Lung (tissue), 11 donors: ENCODE measurements at regions not wholly inside any gene's neighbourhood (a gene's known extent, or its start where the extent isn't known, plus 50 kb on each side); places are given as distances from the start of the nearest gene placed in this dataset.
A peak's percentile ranks its signal among the peaks of the same experiment; 100 is the strongest.

Experiments used
- ATAC-seq: fragments of 200-7000 bp; cut with Tn5 transposase; one replicate; pipeline ENCODE4 v1.9.1; 2020; ENCODE audit warnings: moderate number of reproducible peaks; ENCODE audit not compliant: insufficient read depth, low FRiP score
- DNase-seq, 3 donors: peaks; one replicate each; pipeline ENCODE4 v3.0.0-alpha.2; 2013 to 2017
- H3K27ac ChIP-seq, 2 donors: one replicate each; pipeline ENCODE4 v1.5.1; 2013; ENCODE audit warnings: mild to moderate bottlenecking in 2 of 2, moderate library complexity in 2 of 2, control low read depth in 1 of 2, inconsistent platforms in 1 of 2, low read depth in 1 of 2, low read length in 1 of 2
- H3K27me3 ChIP-seq, 3 donors: one replicate each; pipeline ENCODE4 v1.5.1; 2013; ENCODE audit warnings: low read length in 2 of 3; ENCODE audit not compliant: control insufficient read depth in 3 of 3, insufficient read depth in 3 of 3
- H3K36me3 ChIP-seq, 4 donors: one replicate each; pipeline ENCODE4 v1.5.1; 2013; ENCODE audit warnings: low read length in 4 of 4, mild to moderate bottlenecking in 1 of 4, moderate library complexity in 1 of 4; ENCODE audit not compliant: control insufficient read depth in 4 of 4, insufficient read depth in 4 of 4
- H3K4me1 ChIP-seq, 5 donors: one replicate each; pipeline ENCODE4 v1.5.1; 2013; ENCODE audit warnings: low read length in 5 of 5, mild to moderate bottlenecking in 2 of 5, moderate library complexity in 1 of 5; ENCODE audit not compliant: control insufficient read depth in 5 of 5, insufficient read depth in 5 of 5
- H3K4me3 ChIP-seq: one replicate; pipeline ENCODE4 v1.5.1; 2013; ENCODE audit warnings: mild to moderate bottlenecking, control low read depth, moderate library complexity
- H3K9ac ChIP-seq, 2 donors: one replicate each; pipeline ENCODE4 v1.5.1; 2013; ENCODE audit warnings: low read length in 2 of 2, control low read depth in 1 of 2; ENCODE audit not compliant: insufficient read depth in 1 of 2
- H3K9me3 ChIP-seq, 4 donors: one replicate each; pipeline ENCODE4 v1.5.1; 2013; ENCODE audit warnings: low read length in 3 of 4, mild to moderate bottlenecking in 1 of 4, moderate library complexity in 1 of 4; ENCODE audit not compliant: control insufficient read depth in 4 of 4, insufficient read depth in 3 of 4
- CTCF ChIP-seq: IDR thresholded peaks from 2 replicates; pipeline ENCODE4 v1.5.1; 2012; ENCODE audit warnings: mild to moderate bottlenecking; ENCODE audit errors: control extremely low read depth, extremely low read depth
- WGBS, 2 donors: extraction: QIAGEN DNeasy Blood & Tissue Kit; methylation state at CpG; one replicate each; pipeline ENCODE4 v1.1.7; 2013; 5-methylcytosine and 5-hydroxymethylcytosine counted together
- donor health status: control.
- donor health status: control.
- donor health status: Bipolar disorder and iron deficiency.
- donor health status: healthy.
- donor health status: DM: yes; HTN: yes; CAD: no.

DNA sequence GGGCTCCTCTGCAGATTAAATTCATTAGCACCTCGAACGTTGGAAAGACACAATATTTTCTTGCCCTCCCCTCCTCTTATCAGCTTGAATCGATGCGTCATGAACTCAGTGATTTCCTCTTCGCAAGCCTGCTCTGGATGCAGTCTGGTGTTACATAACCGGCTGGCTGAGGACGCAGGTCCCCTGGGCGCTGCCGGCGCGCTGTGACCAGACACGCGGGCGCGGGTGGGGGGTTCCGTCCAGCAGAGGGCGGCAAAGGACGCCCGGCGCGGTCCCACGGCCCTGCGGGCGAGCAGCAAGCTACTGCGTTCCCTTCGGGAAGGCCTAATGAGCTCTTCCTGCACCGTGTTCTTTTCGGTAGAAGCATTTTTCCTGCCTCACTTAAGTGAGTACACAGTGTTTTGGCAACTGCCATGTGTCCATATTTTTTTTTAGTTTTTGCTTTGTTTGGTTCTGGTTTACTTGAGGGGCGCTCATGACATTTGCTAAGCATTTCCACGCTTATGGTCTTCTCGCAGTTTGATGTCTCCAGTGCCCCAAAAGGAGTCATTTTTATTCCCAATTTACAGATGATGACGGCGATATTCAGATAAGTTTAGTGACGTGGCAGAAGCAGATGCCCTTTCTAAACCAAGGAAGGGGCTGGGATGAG is 112.2 kb upstream of the MBNL2 start:
- H3K4me3 ChIP-seq: no peak overlapping the region
- peak overlapping the region in 1 of 2 donors; percentile 82 for H3K9ac ChIP-seq
- no peaks in the 10 kb centered on the region for H3K36me3 ChIP-seq
- H3K9me3 ChIP-seq: no peaks in the 10 kb centered on the region
- peak; percentile 87 to 92 (median 90) for DNase-seq
- no peak overlapping the region for H3K27ac ChIP-seq
- no peaks in the 10 kb centered on the region for H3K27me3 ChIP-seq
- ATAC-seq: peak; percentile 98
- WGBS, 2 donors: 13% methylated on average over 34 of the region's 34 CpGs
- peaks cover 7 to 71% (median 37%) of the 10 kb centered on the region in 5 donors for H3K4me1 ChIP-seq
- TF ChIP-seq CTCF: peak; percentile 93

- no peak overlapping the region for H3K4me3 ChIP-seq
- H3K27ac ChIP-seq: no peak overlapping the region
- H3K36me3 ChIP-seq: no peaks in the 10 kb centered on the region
- DNase-seq (no peak), ATAC-seq (no peak)
- H3K9me3 ChIP-seq: no peaks in the 10 kb centered on the region
- WGBS, 2 donors: 81 to 88% methylated on average over 6 of the region's 6 CpGs
- peaks cover 9 to 80% (median 40%) of the 10 kb centered on the region in 5 donors for H3K4me1 ChIP-seq
- no peak for TF ChIP-seq CTCF
- no peak overlapping the region for H3K9ac ChIP-seq
- no peaks in the 10 kb centered on the region for H3K27me3 ChIP-seq
Observed at GRCh38 chr13:97110936-97111335, 111.2 kb upstream of the MBNL2 start.

DNA sequence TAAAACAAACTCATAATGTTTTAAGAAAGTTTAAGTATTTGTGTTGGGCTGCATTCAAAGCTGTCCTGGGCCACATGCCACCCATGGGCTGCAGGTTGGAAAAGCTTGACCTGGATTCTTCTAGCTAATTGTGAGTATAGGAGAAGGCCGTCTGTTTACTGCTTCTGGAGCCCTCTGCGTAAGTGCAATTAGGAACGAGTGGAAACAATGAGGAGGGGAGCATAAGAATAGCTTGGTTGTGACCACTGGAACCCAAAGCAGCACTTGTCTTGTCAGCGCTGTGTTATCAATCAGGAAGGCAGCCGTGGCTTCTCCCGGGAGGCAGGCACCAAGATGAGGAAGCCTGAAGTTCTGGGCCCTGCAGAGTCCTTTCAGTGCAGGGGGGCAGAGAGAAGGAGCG is 110.4 kb upstream of the MBNL2 start:
- H3K9ac ChIP-seq: no peak overlapping the region
- DNase-seq (peak in 2 of 3 donors; percentile 23 to 30), ATAC-seq (no peak)
- WGBS, 2 donors: 75 to 78% methylated on average over 7 of the region's 7 CpGs
- H3K27ac ChIP-seq: no peak overlapping the region
- H3K9me3 ChIP-seq: no peaks in the 10 kb centered on the region
- H3K27me3 ChIP-seq: no peaks in the 10 kb centered on the region
- H3K4me1 ChIP-seq: peaks cover 12 to 88% (median 40%) of the 10 kb centered on the region in 5 donors
- no peaks in the 10 kb centered on the region for H3K36me3 ChIP-seq
- TF ChIP-seq CTCF: no peak
- H3K4me3 ChIP-seq: no peak overlapping the region
